Testis (tissue), 2 donors: ENCODE measurements at regions not wholly inside any gene's neighbourhood (a gene's known extent, or its start where the extent isn't known, plus 50 kb on each side); places are given as distances from the start of the nearest gene placed in this dataset.

Source experiments
- DNase-seq: peaks from one replicate; pipeline ENCODE4 v3.0.0-alpha.2; 2019
- H3K27ac ChIP-seq, 2 donors: fragments of 200-600 bp; sonication (generic); one replicate each; pipeline ENCODE4 v1.5.1; 2019
- H3K27me3 ChIP-seq: fragments of 200-600 bp; sonication (generic); one replicate; pipeline ENCODE4 v1.5.1; 2019
- H3K36me3 ChIP-seq: fragments of 200-600 bp; sonication (generic); one replicate; pipeline ENCODE4 v1.5.1; 2017; ENCODE audit warnings: low read depth; ENCODE audit errors: missing control alignments
- H3K4me1 ChIP-seq: fragments of 200-600 bp; sonication (generic); one replicate; pipeline ENCODE4 v1.5.1; 2019
- H3K4me3 ChIP-seq, 2 donors: fragments of 200-600 bp; sonication (generic); one replicate each; pipeline ENCODE4 v1.5.1; 2017 to 2019
- H3K9me3 ChIP-seq: fragments of 200-600 bp; sonication (generic); one replicate; pipeline ENCODE4 v1.5.1; 2017
- POLR2A ChIP-seq: fragments of 450-650 bp; IDR thresholded peaks from one replicate; pipeline ENCODE4 v1.6.1; 2017; ENCODE audit warnings: antibody characterized with exemption, mild to moderate bottlenecking, moderate library complexity
- WGBS, 2 donors: methylation state at CpG; one replicate each; pipeline ENCODE4 v1.1.5; 2018; 5-methylcytosine and 5-hydroxymethylcytosine counted together
- intact Hi-C: fragments of 100-400 bp; cut with DNase I; formaldehyde crosslinking; loops from one replicate; pipeline ENCODE4 v1.15.1; 2023; ENCODE audit warnings: low total_unique reads
- TF ChIP-seq, protein P1 (sequence below), 3 experiments: fragments of 450-650 bp in 2 of 3; fragments of 200-600 bp in 1 of 3; sonication (generic) in 1 of 3; IDR thresholded peaks; one replicate each; pipeline ENCODE4 v1.5.1; 2016 to 2019; ENCODE audit warnings: antibody characterized with exemption in 3 of 3, mild to moderate bottlenecking in 2 of 3, moderate library complexity in 1 of 3

DNA sequence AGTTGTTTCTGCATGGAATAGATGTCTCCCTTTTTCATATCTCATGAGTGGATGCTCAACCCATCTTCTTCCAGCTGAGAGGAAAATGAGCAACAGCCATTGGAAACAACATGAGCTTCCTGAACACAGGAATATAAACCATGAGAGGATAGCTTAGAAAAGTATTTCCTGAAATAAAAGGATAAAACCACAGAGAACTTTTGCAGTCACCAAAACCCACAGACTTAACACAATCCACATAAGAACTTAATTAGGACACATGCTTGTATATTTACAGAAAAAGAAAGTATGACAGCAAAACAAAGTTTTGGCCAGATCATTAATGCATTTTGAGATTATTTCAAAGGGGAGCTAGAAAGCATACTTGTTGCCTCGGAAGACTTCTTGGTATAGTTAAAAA is 180.5 kb upstream of the RASGRP1 start:
- Histone ChIP-seq H3K36me3 (no peaks in the 10 kb centered on the region), H3K4me1 (no peaks in the 10 kb centered on the region), H3K27ac (no peak overlapping the region), H3K27me3 (no peaks in the 10 kb centered on the region), H3K9me3 (no peaks in the 10 kb centered on the region), H3K4me3 (no peak overlapping the region)
- WGBS, 2 donors, result 78 to 81% methylated on average over 1 of the region's 1 CpG
- TF ChIP-seq POLR2A, result no peak
- TF ChIP-seq, protein P1, sequence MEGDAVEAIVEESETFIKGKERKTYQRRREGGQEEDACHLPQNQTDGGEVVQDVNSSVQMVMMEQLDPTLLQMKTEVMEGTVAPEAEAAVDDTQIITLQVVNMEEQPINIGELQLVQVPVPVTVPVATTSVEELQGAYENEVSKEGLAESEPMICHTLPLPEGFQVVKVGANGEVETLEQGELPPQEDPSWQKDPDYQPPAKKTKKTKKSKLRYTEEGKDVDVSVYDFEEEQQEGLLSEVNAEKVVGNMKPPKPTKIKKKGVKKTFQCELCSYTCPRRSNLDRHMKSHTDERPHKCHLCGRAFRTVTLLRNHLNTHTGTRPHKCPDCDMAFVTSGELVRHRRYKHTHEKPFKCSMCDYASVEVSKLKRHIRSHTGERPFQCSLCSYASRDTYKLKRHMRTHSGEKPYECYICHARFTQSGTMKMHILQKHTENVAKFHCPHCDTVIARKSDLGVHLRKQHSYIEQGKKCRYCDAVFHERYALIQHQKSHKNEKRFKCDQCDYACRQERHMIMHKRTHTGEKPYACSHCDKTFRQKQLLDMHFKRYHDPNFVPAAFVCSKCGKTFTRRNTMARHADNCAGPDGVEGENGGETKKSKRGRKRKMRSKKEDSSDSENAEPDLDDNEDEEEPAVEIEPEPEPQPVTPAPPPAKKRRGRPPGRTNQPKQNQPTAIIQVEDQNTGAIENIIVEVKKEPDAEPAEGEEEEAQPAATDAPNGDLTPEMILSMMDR (IDR thresholded peaks at IDR 0.05), result no peak
- intact Hi-C loops, result no loop called here
- DNase-seq, result no peak

DNA sequence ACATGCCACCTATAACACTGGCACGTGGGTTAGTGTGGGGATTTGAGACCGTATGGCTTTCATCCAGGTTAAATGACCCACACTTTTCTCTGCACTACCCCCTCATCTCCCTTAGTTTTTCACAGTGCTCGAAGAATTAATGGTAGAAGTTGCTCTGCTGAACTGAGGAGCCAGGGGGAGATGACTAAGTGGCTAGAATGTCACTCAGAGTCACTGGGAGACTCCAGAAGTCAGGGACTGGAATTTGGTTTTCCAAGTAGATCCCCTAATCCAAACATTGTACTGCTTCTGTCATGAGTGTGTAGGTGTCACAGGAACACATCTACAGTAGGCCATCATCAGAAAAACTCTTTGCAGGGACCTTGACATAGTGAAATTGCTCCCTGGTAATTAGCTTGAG is 181.0 kb upstream of the RASGRP1 start:
- 86 to 89% methylated on average over 3 of the region's 3 CpGs for WGBS, 2 donors
- Histone ChIP-seq H3K36me3 (no peaks in the 10 kb centered on the region), H3K27me3 (no peaks in the 10 kb centered on the region), H3K4me1 (no peaks in the 10 kb centered on the region), H3K27ac (no peak overlapping the region), H3K4me3 (no peak overlapping the region), H3K9me3 (no peaks in the 10 kb centered on the region)
- DNase-seq, result no peak
- intact Hi-C loops, result no loop called here
- no peak for TF ChIP-seq POLR2A
- TF ChIP-seq, protein P1 (IDR thresholded peaks at IDR 0.05), result no peak

DNA sequence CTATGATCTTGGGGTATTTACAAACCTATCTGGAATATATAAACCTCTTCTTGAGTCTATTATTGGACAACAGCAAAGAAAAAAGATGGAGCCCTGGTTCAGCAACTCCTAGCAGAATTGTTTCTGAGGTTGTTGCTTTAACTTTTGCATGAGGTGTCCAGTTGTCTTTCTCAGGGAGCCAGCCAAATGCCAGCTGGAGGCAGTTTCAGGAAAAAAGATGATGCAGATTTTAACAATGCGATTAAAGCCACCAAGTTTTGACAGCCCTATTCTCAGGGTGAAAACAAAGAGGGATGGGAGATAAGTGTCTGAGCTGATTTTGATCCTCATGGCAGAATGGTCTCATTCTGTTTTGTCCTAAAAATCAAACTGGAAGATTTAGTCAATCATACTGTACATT is 181.6 kb upstream of the RASGRP1 start:
- WGBS, 2 donors, result 86 to 93% methylated on average over 1 of the region's 1 CpG
- no peak for DNase-seq
- H3K27me3 ChIP-seq, result no peaks in the 10 kb centered on the region

DNA sequence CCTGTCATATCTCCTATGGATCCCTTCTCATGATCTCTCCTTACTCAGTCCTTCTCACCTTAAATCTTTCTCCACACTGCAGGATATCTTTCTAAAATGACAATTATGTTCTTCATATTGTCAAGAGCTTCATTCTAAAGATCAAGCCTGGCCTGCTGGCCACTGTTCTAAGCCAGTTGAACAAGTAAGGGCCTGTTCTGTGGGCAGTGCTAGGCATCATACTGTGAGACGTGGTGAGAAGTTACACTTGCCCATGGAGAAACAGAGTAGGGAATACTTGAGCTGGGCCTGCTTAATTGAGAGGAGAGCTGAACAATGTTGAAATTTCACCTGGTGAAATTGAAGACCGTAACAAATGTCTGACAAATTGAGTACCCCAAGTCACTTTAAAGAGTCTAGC is 184.1 kb upstream of the RASGRP1 start:
- Histone ChIP-seq H3K9me3 (no peaks in the 10 kb centered on the region), H3K36me3 (no peaks in the 10 kb centered on the region), H3K27ac (no peak overlapping the region), H3K4me1 (no peaks in the 10 kb centered on the region), H3K4me3 (no peak overlapping the region), H3K27me3 (no peaks in the 10 kb centered on the region)
- 94% methylated on average over 2 of the region's 2 CpGs for WGBS, 2 donors
- no peak for DNase-seq
- TF ChIP-seq, protein P1 (IDR thresholded peaks at IDR 0.05), result no peak
- no peak for TF ChIP-seq POLR2A
- intact Hi-C loops, result no loop called here

More for the DNA sequence above, 181.6 kb upstream of the RASGRP1 start:
- no peaks in the 10 kb centered on the region for H3K36me3 ChIP-seq
- no peak for TF ChIP-seq POLR2A
- TF ChIP-seq, protein P1 (IDR thresholded peaks at IDR 0.05), result no peak
- no peak overlapping the region for H3K4me3 ChIP-seq
- intact Hi-C loops, result no loop called here
- H3K9me3 ChIP-seq, result no peaks in the 10 kb centered on the region
- no peaks in the 10 kb centered on the region for H3K4me1 ChIP-seq
- H3K27ac ChIP-seq, result no peak overlapping the region

DNA sequence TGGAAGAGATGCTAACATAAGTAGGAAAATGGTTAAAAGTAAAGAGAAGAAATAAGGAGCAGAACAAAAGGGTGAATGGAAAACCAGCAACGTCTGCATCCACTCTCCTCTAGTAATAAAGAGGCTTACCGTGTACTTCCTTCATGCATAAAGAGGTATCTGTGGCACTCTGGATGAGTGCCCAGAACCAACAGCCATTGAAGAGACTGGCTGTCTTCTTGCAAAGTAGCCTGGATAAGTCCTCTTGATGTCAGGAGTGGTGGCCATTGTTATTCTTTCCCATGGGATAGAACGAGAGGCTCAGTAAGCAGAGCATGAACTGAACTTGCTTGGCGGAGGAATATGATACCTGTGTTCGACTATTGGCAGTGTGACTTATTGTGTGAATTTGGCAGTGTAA is 186.2 kb upstream of the RASGRP1 start:
- TF ChIP-seq, protein P1 (IDR thresholded peaks at IDR 0.05), result no peak
- TF ChIP-seq POLR2A, result no peak
- Histone ChIP-seq H3K36me3 (no peaks in the 10 kb centered on the region), H3K4me1 (no peaks in the 10 kb centered on the region), H3K27ac (no peak overlapping the region), H3K27me3 (no peaks in the 10 kb centered on the region), H3K4me3 (no peak overlapping the region), H3K9me3 (no peaks in the 10 kb centered on the region)
- no peak for DNase-seq
- WGBS, 2 donors, result 67 to 69% methylated on average over 5 of the region's 5 CpGs
- intact Hi-C loops, result no loop called here
